ENCODE measurements at regions not wholly inside any gene's neighbourhood (a gene's known extent, or its start where the extent isn't known, plus 50 kb on each side); places are given as distances from the start of the nearest gene placed in this dataset.

DNA sequence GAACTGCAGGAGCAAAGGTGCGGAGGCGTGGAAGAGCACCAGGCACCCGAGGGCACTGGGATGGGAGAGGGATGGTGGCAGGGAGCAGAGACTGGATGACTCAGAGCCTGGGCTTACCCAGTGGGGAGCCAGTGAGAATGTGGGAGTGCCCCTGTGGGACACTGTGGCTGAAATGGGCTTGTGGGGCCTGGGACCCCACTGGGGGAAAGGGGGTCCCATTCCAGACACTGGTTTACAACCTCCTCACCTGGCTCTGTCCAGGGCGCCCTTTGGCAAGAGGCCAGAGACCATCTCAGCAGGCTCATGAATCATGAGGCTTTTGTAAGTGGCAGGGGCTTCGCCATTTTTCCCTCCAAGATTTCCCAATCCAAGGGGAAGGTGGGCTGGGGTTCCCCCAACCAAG is 124.0 kb upstream of the MAFB start:
- WGBS = 82% methylated on average over 5 of the region's 5 CpGs
- no peaks in the 10 kb centered on the region for H3K4me1 ChIP-seq (ENCODE audit: control insufficient read depth in 4 of 4, insufficient read depth in 4 of 4, low read length in 3 of 4)
- no peak for DNase-seq (ENCODE audit: low spot score)

More for the DNA sequence above, 124.0 kb upstream of the MAFB start:
- Histone ChIP-seq H3K9ac (ENCODE audit: low read depth in 1 of 2, low read length in 2 of 2) (no peak overlapping the region), H3K36me3 (ENCODE audit: control insufficient read depth in 4 of 4, insufficient read depth in 3 of 4, low read depth in 1 of 4, low read length in 3 of 4) (no peaks in the 10 kb centered on the region), H3K27me3 (ENCODE audit: control insufficient read depth in 4 of 4, insufficient read depth in 4 of 4, low read length in 3 of 4) (no peaks in the 10 kb centered on the region), H3K9me3 (ENCODE audit: control insufficient read depth in 4 of 4, low read length in 3 of 4) (no peaks in the 10 kb centered on the region), H3K27ac (ENCODE audit: low read depth in 1 of 2, low read length in 2 of 2) (no peak overlapping the region), H3K4me3 (ENCODE audit: low read depth in 1 of 3, low read length in 3 of 3) (no peak overlapping the region)
- TF ChIP-seq, protein P1, sequence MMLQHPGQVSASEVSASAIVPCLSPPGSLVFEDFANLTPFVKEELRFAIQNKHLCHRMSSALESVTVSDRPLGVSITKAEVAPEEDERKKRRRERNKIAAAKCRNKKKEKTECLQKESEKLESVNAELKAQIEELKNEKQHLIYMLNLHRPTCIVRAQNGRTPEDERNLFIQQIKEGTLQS (IDR thresholded peaks at IDR 0.05) = no peak
- TF ChIP-seq FOXA2 (IDR thresholded peaks at IDR 0.05) (no peak), YY1 (IDR thresholded peaks at IDR 0.05) (no peak), HNF4G (IDR thresholded peaks at IDR 0.05) (no peak), JUND (IDR thresholded peaks at IDR 0.05) (no peak), GABPA (IDR thresholded peaks at IDR 0.05 in 1 of 2, conservative IDR thresholded peaks at IDR 0.05 in 1 of 2) (no peak), TAF1 (conservative IDR thresholded peaks at IDR 0.05) (no peak), HNF4A (conservative IDR thresholded peaks at IDR 0.05) (no peak), RAD21 (IDR thresholded peaks at IDR 0.05) (no peak), SP1 (IDR thresholded peaks at IDR 0.05) (no peak), RXRA (IDR thresholded peaks at IDR 0.05) (no peak), NR2F2 (IDR thresholded peaks at IDR 0.05) (no peak)
- TF ChIP-seq, protein P2, sequence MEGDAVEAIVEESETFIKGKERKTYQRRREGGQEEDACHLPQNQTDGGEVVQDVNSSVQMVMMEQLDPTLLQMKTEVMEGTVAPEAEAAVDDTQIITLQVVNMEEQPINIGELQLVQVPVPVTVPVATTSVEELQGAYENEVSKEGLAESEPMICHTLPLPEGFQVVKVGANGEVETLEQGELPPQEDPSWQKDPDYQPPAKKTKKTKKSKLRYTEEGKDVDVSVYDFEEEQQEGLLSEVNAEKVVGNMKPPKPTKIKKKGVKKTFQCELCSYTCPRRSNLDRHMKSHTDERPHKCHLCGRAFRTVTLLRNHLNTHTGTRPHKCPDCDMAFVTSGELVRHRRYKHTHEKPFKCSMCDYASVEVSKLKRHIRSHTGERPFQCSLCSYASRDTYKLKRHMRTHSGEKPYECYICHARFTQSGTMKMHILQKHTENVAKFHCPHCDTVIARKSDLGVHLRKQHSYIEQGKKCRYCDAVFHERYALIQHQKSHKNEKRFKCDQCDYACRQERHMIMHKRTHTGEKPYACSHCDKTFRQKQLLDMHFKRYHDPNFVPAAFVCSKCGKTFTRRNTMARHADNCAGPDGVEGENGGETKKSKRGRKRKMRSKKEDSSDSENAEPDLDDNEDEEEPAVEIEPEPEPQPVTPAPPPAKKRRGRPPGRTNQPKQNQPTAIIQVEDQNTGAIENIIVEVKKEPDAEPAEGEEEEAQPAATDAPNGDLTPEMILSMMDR (IDR thresholded peaks at IDR 0.05; ENCODE audit: low read depth, low read length, missing input control) = no peak
- TF ChIP-seq, protein P3, sequence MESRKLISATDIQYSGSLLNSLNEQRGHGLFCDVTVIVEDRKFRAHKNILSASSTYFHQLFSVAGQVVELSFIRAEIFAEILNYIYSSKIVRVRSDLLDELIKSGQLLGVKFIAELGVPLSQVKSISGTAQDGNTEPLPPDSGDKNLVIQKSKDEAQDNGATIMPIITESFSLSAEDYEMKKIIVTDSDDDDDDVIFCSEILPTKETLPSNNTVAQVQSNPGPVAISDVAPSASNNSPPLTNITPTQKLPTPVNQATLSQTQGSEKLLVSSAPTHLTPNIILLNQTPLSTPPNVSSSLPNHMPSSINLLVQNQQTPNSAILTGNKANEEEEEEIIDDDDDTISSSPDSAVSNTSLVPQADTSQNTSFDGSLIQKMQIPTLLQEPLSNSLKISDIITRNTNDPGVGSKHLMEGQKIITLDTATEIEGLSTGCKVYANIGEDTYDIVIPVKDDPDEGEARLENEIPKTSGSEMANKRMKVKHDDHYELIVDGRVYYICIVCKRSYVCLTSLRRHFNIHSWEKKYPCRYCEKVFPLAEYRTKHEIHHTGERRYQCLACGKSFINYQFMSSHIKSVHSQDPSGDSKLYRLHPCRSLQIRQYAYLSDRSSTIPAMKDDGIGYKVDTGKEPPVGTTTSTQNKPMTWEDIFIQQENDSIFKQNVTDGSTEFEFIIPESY (IDR thresholded peaks at IDR 0.05) = no peak
- TF ChIP-seq, protein P4, sequence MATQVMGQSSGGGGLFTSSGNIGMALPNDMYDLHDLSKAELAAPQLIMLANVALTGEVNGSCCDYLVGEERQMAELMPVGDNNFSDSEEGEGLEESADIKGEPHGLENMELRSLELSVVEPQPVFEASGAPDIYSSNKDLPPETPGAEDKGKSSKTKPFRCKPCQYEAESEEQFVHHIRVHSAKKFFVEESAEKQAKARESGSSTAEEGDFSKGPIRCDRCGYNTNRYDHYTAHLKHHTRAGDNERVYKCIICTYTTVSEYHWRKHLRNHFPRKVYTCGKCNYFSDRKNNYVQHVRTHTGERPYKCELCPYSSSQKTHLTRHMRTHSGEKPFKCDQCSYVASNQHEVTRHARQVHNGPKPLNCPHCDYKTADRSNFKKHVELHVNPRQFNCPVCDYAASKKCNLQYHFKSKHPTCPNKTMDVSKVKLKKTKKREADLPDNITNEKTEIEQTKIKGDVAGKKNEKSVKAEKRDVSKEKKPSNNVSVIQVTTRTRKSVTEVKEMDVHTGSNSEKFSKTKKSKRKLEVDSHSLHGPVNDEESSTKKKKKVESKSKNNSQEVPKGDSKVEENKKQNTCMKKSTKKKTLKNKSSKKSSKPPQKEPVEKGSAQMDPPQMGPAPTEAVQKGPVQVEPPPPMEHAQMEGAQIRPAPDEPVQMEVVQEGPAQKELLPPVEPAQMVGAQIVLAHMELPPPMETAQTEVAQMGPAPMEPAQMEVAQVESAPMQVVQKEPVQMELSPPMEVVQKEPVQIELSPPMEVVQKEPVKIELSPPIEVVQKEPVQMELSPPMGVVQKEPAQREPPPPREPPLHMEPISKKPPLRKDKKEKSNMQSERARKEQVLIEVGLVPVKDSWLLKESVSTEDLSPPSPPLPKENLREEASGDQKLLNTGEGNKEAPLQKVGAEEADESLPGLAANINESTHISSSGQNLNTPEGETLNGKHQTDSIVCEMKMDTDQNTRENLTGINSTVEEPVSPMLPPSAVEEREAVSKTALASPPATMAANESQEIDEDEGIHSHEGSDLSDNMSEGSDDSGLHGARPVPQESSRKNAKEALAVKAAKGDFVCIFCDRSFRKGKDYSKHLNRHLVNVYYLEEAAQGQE (IDR thresholded peaks at IDR 0.05) = no peak
- TF ChIP-seq, protein P5, sequence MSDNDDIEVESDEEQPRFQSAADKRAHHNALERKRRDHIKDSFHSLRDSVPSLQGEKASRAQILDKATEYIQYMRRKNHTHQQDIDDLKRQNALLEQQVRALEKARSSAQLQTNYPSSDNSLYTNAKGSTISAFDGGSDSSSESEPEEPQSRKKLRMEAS (IDR thresholded peaks at IDR 0.05) = no peak
